ENCODE measurements at regions not wholly inside any gene's neighbourhood (a gene's known extent, or its start where the extent isn't known, plus 50 kb on each side); places are given as distances from the start of the nearest gene placed in this dataset.
"Not testable (repeated sequence)": the region's sequence is repeated elsewhere in the genome, so short reads cannot be mapped to it uniquely, and the experiment has no call there.

GRCh38 chr18:15315301-15315700 lies 567.3 kb downstream of the ANKRD30B start:
- not testable (repeated sequence) for DNase-seq (ENCODE audit: low spot score)

- not testable (repeated sequence) for DNase-seq (ENCODE audit: low spot score)
These were observed 570.7 kb downstream of the ANKRD30B start for GRCh38 chr18:15318655-15319054.

- not testable (repeated sequence) for DNase-seq (ENCODE audit: low spot score)
These were observed 581.7 kb downstream of the ANKRD30B start for GRCh38 chr18:15329713-15330112.

- not testable (repeated sequence) for DNase-seq (ENCODE audit: low spot score)
These were observed 582.2 kb downstream of the ANKRD30B start for GRCh38 chr18:15330149-15330548.

GRCh38 chr18:15330600-15330999 lies 582.6 kb downstream of the ANKRD30B start:
- DNase-seq (ENCODE audit: low spot score): not testable (repeated sequence)

- DNase-seq (ENCODE audit: low spot score): not testable (repeated sequence)
These were observed 627.7 kb downstream of the ANKRD30B start for GRCh38 chr18:15375671-15376070.

- DNase-seq (ENCODE audit: low spot score): peak; percentile 15
These were observed 659.9 kb downstream of the ANKRD30B start for GRCh38 chr18:15407874-15408273.
